ENCODE measurements at regions not wholly inside any gene's neighbourhood (a gene's known extent, or its start where the extent isn't known, plus 50 kb on each side); places are given as distances from the start of the nearest gene placed in this dataset.

GRCh38 chr20:7695635-7696034 lies 244.6 kb downstream of the HAO1 start:
- H3K9me3 Mint-ChIP-seq, result peaks cover 3% of the 10 kb centered on the region
- no peak for DNase-seq
- no peaks in the 10 kb centered on the region for H3K36me3 Mint-ChIP-seq (ENCODE audit: low read depth)
- ChIA-PET CTCF (no interaction called here), POLR2A (no interaction called here)
- no peaks in the 10 kb centered on the region for H3K4me1 Mint-ChIP-seq
- H3K4me3 Mint-ChIP-seq, result no peak overlapping the region
- no peak overlapping the region for H3K27ac Mint-ChIP-seq
- no peaks in the 10 kb centered on the region for H3K27me3 Mint-ChIP-seq

DNA sequence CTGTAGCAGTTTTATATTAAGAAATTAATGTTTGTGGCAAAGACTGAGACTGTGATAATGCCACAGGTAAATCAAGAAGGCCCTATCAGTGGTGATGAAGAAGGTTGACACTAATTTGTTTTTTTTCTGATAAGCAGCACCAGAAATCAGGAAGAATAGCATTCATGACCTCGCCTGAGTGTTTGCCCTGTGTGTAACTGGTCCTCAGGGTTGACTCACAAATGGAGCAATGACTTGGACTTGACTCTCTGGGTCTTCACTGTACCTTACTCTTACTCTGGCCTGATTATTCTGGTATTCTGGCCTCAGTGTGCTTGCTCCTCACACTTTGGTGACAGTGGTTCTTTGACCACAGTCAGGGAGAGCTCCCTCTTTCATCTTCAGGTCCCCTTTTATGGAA lies 243.9 kb downstream of the HAO1 start:
- H3K27ac Mint-ChIP-seq, result no peak overlapping the region
- no peaks in the 10 kb centered on the region for H3K4me1 Mint-ChIP-seq
- H3K27me3 Mint-ChIP-seq, result no peaks in the 10 kb centered on the region
- no peaks in the 10 kb centered on the region for H3K36me3 Mint-ChIP-seq (ENCODE audit: low read depth)
- CTCF ChIA-PET, result no interaction called here
- H3K4me3 Mint-ChIP-seq, result no peak overlapping the region
- DNase-seq, result no peak
- POLR2A ChIA-PET, result no interaction called here
- H3K9me3 Mint-ChIP-seq, result peaks cover 3% of the 10 kb centered on the region

DNA sequence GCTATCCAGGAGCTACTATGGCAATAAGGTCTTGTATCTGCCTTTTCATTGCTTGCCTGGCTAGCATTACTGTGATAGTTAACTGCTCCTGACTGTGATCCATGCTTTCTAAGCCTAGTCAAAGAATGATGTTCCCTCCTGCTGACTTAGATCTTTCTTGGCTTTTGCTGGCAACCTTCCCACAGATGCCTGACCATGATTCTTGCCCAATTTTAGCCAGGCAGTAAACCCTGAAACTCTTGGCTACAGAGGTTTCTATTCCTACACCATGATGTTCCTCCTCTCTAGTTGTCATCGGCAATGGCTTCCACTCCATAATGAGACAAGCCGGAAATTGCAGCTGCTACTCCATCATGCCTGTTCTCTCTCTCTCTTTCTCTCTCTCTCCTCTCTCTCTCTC lies 238.1 kb downstream of the HAO1 start:
- no peaks in the 10 kb centered on the region for H3K36me3 Mint-ChIP-seq (ENCODE audit: low read depth)
- DNase-seq, result no peak
- H3K9me3 Mint-ChIP-seq, result peaks cover 5% of the 10 kb centered on the region
- no peak overlapping the region for H3K4me3 Mint-ChIP-seq
- H3K27me3 Mint-ChIP-seq, result no peaks in the 10 kb centered on the region
- ChIA-PET POLR2A (no interaction called here), CTCF (no interaction called here)
- H3K27ac Mint-ChIP-seq, result no peak overlapping the region
- no peaks in the 10 kb centered on the region for H3K4me1 Mint-ChIP-seq

GRCh38 chr20:7703551-7703961 lies 236.7 kb downstream of the HAO1 start:
- POLR2A ChIA-PET, result no interaction called here
- Mint-ChIP-seq H3K27me3 (no peaks in the 10 kb centered on the region), H3K9me3 (peaks cover 2% of the 10 kb centered on the region), H3K4me1 (no peaks in the 10 kb centered on the region), H3K27ac (no peak overlapping the region), H3K36me3 (ENCODE audit: low read depth) (no peaks in the 10 kb centered on the region), H3K4me3 (no peak overlapping the region)
- CTCF ChIA-PET, result interaction anchor here (0.5 kb wide), 1 partner anchor 29 kb away, joined by 4 read pairs; no protein-coding TSS in a partner anchor
- no peak for DNase-seq

GRCh38 chr20:7703996-7704395 lies 236.3 kb downstream of the HAO1 start:
- no peak for DNase-seq
- no peak overlapping the region for H3K4me3 Mint-ChIP-seq
- no peaks in the 10 kb centered on the region for H3K27me3 Mint-ChIP-seq
- CTCF ChIA-PET, result no interaction called here
- peaks cover 2% of the 10 kb centered on the region for H3K9me3 Mint-ChIP-seq
- H3K36me3 Mint-ChIP-seq (ENCODE audit: low read depth), result no peaks in the 10 kb centered on the region
- POLR2A ChIA-PET, result no interaction called here
- H3K4me1 Mint-ChIP-seq, result no peaks in the 10 kb centered on the region
- no peak overlapping the region for H3K27ac Mint-ChIP-seq

DNA sequence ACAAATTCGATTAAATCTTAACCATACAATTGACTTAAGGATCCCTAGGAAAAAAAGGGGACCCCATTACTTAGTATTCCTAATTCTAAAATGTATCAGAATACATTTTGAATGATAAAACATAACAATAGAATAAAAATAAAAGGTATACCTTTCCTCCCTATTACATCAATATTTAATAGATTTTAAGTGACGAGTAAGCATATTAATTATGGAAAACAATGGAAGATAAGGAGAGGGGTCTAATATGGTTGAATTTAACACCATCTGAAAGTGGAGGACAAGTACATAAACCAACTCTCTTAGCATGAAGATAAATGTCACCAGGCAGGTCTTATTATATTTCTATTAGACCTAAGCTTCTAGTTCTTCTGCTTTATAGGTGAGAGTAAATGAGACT lies 232.1 kb downstream of the HAO1 start:
- no peaks in the 10 kb centered on the region for H3K36me3 Mint-ChIP-seq (ENCODE audit: low read depth)
- H3K9me3 Mint-ChIP-seq, result no peaks in the 10 kb centered on the region
- DNase-seq, result no peak
- H3K27me3 Mint-ChIP-seq, result no peaks in the 10 kb centered on the region
- H3K27ac Mint-ChIP-seq, result no peak overlapping the region
- POLR2A ChIA-PET, result no interaction called here
- CTCF ChIA-PET, result no interaction called here
- no peaks in the 10 kb centered on the region for H3K4me1 Mint-ChIP-seq
- no peak overlapping the region for H3K4me3 Mint-ChIP-seq

- ChIA-PET CTCF (no interaction called here), POLR2A (no interaction called here)
- Mint-ChIP-seq H3K9me3 (no peaks in the 10 kb centered on the region), H3K27ac (no peak overlapping the region), H3K4me1 (no peaks in the 10 kb centered on the region), H3K36me3 (ENCODE audit: low read depth) (no peaks in the 10 kb centered on the region), H3K27me3 (no peaks in the 10 kb centered on the region), H3K4me3 (no peak overlapping the region)
- DNase-seq, result no peak
Observed at GRCh38 chr20:7708782-7709181, 231.5 kb downstream of the HAO1 start.

DNA sequence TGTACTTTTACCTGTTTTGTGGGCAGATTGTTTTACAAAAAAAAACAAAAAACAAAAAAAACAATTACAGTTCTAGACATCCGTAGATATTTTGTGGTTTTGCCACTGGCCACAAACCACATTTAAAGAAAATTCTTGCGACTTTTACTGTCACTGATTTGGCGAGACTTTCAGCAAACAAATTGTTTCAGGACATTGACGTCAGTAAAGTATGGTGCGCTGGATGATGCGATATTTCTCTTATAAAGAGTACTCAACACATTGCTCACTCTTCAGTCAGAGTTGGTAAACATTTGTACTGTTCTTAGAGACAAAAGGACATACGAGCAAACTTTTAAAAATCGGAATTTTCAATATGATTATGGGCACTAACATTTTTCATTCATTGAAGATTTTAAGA lies 229.8 kb downstream of the HAO1 start:
- Mint-ChIP-seq H3K4me1 (no peaks in the 10 kb centered on the region), H3K4me3 (no peak overlapping the region)
- CTCF ChIA-PET, result no interaction called here

GRCh38 chr20:7712661-7713060 lies 227.6 kb downstream of the HAO1 start:
- ChIA-PET CTCF (no interaction called here), POLR2A (no interaction called here)
- DNase-seq, result no peak
- H3K9me3 Mint-ChIP-seq, result no peaks in the 10 kb centered on the region
- no peak overlapping the region for H3K27ac Mint-ChIP-seq
- H3K27me3 Mint-ChIP-seq, result no peaks in the 10 kb centered on the region
- no peak overlapping the region for H3K4me3 Mint-ChIP-seq
- H3K4me1 Mint-ChIP-seq, result no peaks in the 10 kb centered on the region
- H3K36me3 Mint-ChIP-seq (ENCODE audit: low read depth), result no peaks in the 10 kb centered on the region

More for the DNA sequence above, 229.8 kb downstream of the HAO1 start:
- no peaks in the 10 kb centered on the region for H3K27me3 Mint-ChIP-seq
- no peaks in the 10 kb centered on the region for H3K36me3 Mint-ChIP-seq (ENCODE audit: low read depth)
- POLR2A ChIA-PET, result no interaction called here
- H3K9me3 Mint-ChIP-seq, result no peaks in the 10 kb centered on the region
- no peak overlapping the region for H3K27ac Mint-ChIP-seq
- no peak for DNase-seq

DNA sequence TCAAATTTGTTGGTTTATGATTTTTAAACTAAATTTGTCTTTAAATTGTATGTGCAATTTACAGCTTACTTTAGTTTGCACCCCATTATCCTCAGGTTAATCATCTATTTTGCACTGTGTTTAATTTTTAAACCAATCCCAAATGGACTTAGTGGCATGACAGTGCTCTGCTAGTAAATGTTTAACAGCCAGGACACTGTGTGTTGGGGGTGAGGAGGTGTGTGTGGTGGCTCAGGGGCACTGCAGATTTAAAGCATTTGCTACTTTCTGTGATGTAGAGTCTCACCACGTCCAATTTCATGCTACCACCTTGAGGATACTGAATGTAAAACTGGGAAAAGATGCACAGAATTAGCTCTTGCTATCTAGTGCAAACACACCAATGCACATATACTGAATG lies 225.7 kb downstream of the HAO1 start:
- CTCF ChIA-PET, result no interaction called here
- no peaks in the 10 kb centered on the region for H3K9me3 Mint-ChIP-seq

DNA sequence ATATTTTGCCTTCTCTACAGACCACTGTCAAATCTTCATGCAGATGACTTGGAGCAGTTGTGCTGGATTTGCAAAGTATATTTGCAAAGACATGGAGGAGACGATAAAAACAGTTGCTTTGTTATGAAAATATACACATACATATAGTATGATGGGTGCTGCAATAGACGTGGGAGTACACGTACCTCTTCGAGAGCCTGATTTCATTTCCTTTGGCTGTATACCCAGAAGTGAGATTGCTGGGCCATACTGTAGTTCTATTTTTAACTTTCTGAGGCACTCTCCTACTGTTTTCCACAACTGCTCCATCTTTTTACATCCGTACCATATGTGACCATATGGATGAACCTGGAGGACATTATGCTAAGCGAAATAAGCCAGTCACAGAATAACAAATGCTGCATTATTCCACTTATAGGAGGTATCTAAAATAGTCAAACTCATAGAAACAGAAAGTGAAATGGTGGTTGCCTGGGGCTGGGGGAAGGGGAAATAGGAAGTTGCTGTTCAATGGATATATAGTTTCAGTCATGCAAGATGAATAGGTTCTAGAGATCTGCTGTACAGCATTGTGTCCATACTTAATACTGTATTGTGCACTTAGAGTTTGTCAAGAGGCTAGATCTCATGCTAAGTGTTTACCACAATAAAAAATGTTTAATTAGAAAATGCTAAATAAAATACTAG lies 223.8 kb downstream of the HAO1 start:
- Mint-ChIP-seq H3K4me3 (no peak overlapping the region), H3K36me3 (ENCODE audit: low read depth) (no peaks in the 10 kb centered on the region), H3K27me3 (no peaks in the 10 kb centered on the region), H3K9me3 (no peaks in the 10 kb centered on the region), H3K4me1 (no peaks in the 10 kb centered on the region), H3K27ac (no peak overlapping the region)
- DNase-seq, result no peak
- CTCF ChIA-PET, result no interaction called here
- POLR2A ChIA-PET, result no interaction called here

More for the DNA sequence above, 225.7 kb downstream of the HAO1 start:
- Mint-ChIP-seq H3K27me3 (no peaks in the 10 kb centered on the region), H3K27ac (no peak overlapping the region), H3K4me1 (no peaks in the 10 kb centered on the region), H3K36me3 (ENCODE audit: low read depth) (no peaks in the 10 kb centered on the region), H3K4me3 (no peak overlapping the region)
- DNase-seq, result no peak
- POLR2A ChIA-PET, result no interaction called here

DNA sequence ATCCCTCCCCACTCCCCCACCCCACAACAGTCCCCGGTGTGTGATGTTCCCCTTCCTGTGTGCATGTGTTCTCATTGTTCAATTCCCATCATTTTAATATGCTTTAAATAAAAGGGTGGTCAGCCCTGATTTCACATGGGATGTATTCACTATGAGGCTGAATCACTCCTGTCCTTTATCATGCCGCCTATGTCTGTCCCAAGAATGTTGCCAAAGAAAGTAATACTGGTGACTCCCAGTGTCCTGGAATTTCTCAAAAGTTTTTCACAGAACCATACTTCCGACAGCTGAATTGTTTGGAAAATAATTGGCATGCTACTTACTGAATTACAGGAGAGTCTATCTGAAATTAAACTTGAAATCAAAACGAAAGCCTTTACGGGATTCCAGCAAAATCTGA lies 217.7 kb downstream of the HAO1 start:
- no peaks in the 10 kb centered on the region for H3K4me1 Mint-ChIP-seq

DNA sequence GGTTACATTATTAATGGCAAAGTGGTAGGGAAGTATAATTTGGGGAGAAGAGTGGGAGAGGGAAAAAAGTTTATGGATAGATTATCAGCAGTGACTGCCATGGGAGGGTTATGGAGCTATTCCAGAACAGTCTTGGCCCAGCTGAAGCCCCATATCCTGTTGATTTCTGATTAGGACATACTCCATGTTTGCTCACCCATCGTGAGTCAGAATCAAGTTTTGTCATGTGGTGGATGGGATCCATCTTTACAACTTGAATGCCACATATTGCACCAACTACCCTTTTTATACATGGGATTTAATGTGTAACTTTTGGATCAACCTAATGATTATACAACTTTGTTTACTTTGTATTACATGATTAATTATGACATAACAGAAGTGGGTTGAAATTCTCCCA lies 217.0 kb downstream of the HAO1 start:
- POLR2A ChIA-PET, result no interaction called here
- Mint-ChIP-seq H3K9me3 (no peaks in the 10 kb centered on the region), H3K27ac (no peak overlapping the region)

More for the DNA sequence above, 217.7 kb downstream of the HAO1 start:
- no peaks in the 10 kb centered on the region for H3K9me3 Mint-ChIP-seq
- DNase-seq, result no peak
- ChIA-PET CTCF (no interaction called here), POLR2A (no interaction called here)
- no peaks in the 10 kb centered on the region for H3K36me3 Mint-ChIP-seq (ENCODE audit: low read depth)
- no peak overlapping the region for H3K4me3 Mint-ChIP-seq
- no peak overlapping the region for H3K27ac Mint-ChIP-seq
- no peaks in the 10 kb centered on the region for H3K27me3 Mint-ChIP-seq

DNA sequence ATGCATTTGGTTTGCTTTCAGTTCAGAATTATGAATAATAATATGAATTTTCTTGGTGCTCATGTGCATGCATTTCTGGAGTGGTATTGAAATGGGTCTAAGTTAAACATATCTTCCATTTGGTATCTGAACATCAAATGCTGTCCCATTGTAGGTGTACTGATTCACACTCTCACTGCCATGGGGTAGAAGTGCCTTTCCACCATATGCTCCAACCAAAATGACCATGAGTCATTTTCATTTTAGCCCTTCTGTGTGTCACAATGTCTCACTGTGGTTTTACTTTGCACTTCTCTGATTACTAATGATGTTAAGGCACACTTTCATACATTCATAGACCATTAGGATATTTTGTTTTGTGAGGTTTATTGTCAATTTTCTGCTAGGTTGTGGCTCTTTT lies 211.9 kb downstream of the HAO1 start:
- Mint-ChIP-seq H3K27me3 (no peaks in the 10 kb centered on the region), H3K27ac (no peak overlapping the region), H3K4me1 (no peaks in the 10 kb centered on the region), H3K36me3 (ENCODE audit: low read depth) (no peaks in the 10 kb centered on the region), H3K4me3 (no peak overlapping the region), H3K9me3 (peaks cover 2% of the 10 kb centered on the region)
- CTCF ChIA-PET, result no interaction called here
- POLR2A ChIA-PET, result no interaction called here
- DNase-seq, result no peak

More for the DNA sequence above, 217.0 kb downstream of the HAO1 start:
- Mint-ChIP-seq H3K27me3 (no peaks in the 10 kb centered on the region), H3K4me3 (no peak overlapping the region), H3K36me3 (ENCODE audit: low read depth) (no peaks in the 10 kb centered on the region), H3K4me1 (no peaks in the 10 kb centered on the region)
- DNase-seq, result no peak
- CTCF ChIA-PET, result no interaction called here

- POLR2A ChIA-PET, result no interaction called here
- CTCF ChIA-PET, result no interaction called here
- H3K4me1 Mint-ChIP-seq, result no peaks in the 10 kb centered on the region
- H3K4me3 Mint-ChIP-seq, result no peak overlapping the region
- DNase-seq, result no peak
- no peaks in the 10 kb centered on the region for H3K27me3 Mint-ChIP-seq
- H3K9me3 Mint-ChIP-seq, result peaks cover 2% of the 10 kb centered on the region
- no peaks in the 10 kb centered on the region for H3K36me3 Mint-ChIP-seq (ENCODE audit: low read depth)
- no peak overlapping the region for H3K27ac Mint-ChIP-seq
Observed at GRCh38 chr20:7734216-7734615, 206.0 kb downstream of the HAO1 start.

Data from activated CD4-positive, alpha-beta memory T cell treated with anti-CD3 and anti-CD28 coated beads, Interleukin-2, amount 10 ng/mL, durations not matched to agents 7 days and 5 days (primary cell).